Stomach (tissue), 4 donors: ENCODE measurements at regions not wholly inside any gene's neighbourhood (a gene's known extent, or its start where the extent isn't known, plus 50 kb on each side); places are given as distances from the start of the nearest gene placed in this dataset.

Experiments
- CTCF ChIP-seq, 7 experiments: fragments of 450-650 bp in 4 of 7; fragments of 200-600 bp in 3 of 7; sonication (generic) in 3 of 7; IDR thresholded peaks; one replicate each; pipeline ENCODE4 v1.5.1; 2016 to 2019; ENCODE audit warnings: antibody characterized with exemption in 7 of 7, control low read depth in 2 of 7, mild to moderate bottlenecking in 1 of 7
- POLR2AphosphoS5 ChIP-seq, 3 donors: sonication (generic); formaldehyde crosslinking; IDR thresholded peaks; one replicate each; pipeline ENCODE4 v1.6.1; 2016; ENCODE audit warnings: antibody characterized with exemption in 3 of 3

GRCh38 chr10:108203905-108204527 lies 1039.5 kb upstream of the SORCS1 start:
- TF ChIP-seq CTCF (IDR thresholded peaks at IDR 0.05) (no peak), POLR2AphosphoS5 (IDR thresholded peaks at IDR 0.05) (no peak)
